ENCODE measurements at regions not wholly inside any gene's neighbourhood (a gene's known extent, or its start where the extent isn't known, plus 50 kb on each side); places are given as distances from the start of the nearest gene placed in this dataset.
"Not testable (repeated sequence)": the region's sequence is repeated elsewhere in the genome, so short reads cannot be mapped to it uniquely, and the experiment has no call there.

DNA sequence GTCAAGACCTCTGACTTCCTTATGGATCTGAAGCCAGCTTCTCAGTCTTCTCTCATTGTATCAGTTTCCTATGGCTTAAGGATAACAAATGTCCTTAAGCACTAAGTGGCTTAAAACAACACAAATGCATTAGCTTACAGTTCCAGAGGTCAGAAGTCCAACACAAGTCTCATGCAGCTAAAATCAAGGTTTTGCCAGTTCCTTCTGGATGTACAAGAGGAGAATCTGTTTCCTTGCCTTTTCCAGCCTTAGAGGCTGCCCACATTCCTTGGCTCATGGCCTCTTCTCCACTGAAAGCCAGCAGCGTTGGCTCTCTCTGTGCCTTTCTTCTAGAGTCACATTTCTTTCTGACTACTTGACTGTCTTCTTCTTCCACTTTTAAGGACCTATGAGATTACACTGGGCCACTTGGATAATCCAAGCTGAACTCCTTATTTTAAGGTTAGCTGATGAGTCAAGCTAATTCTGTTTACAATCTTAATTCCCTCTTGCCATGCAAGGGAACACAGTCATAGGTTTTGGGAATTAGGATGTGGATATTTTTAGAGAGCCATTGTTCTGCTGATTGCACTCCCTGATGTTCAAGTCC lies 179.0 kb downstream of the BCAS1 start:
- DNase-seq (ENCODE audit: low read depth in 3 of 3, low spot score in 2 of 3), result no peak

DNA sequence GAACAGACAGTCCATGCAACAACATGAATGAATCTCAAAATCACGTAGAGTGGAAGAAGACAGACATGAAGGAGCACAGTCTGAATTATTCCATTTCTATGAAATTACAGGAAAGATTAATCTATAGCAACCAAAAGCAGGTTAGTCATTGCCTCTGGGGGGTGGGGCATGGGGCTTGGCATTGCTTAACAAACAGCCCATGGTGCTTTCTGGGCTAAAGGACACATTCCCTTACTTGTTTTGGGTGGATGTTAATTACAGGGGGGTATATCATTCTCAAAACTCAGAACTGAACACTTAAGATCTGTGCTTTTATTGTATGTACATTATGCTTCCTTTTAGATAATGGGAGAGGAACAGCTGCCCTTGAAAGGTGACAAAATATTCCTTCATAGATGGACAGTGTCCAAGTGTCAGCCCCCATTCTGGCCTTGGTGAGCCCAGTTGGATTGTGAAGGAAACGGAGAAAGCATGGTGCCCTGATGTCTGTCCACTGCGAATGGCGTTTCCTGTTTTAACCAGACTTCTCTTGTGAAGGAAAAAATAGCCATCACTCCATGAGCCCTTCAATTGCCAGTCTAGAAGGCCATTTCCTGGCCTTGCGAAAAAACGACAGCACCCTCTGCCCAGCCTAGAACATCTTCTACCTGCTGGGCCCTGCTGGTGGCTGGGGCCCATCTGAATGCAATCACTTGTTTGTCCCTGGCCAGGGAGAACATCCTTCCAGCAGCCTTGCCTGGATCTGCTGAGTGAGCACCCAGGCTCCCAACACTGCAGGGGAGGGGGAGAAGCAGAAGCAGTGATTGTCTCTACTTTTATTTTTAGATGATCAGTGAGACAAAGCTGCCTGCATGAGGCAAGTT lies 179.7 kb downstream of the BCAS1 start:
- DNase-seq (ENCODE audit: low read depth in 3 of 3, low spot score in 2 of 3), result no peak

DNA sequence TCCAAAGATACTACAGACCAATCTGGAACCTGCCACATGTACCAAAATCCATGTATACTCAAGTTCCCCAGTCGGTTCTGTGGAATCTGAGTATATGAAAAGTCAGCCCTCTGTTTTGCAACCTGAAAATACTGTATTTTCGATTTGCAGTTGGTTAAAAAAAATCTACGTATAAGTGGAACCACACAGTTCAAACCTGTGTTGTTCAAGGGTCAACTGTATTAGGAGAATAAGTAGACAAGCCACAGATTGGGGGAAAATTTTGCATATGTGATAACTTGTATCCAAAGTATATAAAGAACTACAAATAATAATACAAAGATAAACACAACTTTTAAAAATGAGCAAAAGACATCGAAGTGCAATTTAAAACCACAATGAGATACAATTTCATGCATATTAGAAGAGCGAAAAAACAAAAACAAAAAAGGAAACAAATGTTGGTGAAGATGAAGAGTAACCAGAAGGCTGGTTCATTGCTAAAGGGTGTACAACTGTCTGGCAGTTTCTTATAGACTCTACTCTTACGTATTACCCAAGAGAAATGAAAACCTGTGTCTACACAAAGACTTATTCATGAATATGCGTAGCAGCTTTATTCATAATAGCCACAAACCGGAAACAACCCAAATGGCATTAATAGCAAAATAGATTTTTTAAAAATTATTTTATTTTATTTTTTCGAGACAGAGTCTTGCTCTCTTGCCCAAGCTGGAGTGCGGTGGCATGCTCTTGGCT lies 180.8 kb downstream of the BCAS1 start:
- DNase-seq (ENCODE audit: low read depth in 3 of 3, low spot score in 2 of 3), result no peak

DNA sequence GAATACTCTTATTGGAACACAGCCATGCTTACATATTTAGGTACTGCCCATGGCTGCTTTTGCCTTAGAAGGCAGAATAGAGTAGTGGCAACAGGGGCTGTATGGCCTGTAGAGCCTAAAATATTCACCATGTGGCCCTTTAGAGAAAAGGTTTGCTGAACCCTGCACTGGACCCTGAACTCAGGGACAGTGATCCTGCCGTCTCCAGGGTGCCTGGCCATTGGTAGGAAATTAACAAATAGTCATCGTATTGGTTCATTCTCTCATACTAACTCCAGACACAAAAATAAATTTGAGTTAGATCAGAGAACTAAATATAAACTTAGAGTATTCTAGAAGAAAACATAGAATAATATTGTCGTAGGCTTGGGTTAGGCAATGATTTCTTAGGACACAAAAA lies 181.4 kb downstream of the BCAS1 start:
- no peak for DNase-seq (ENCODE audit: low read depth in 3 of 3, low spot score in 2 of 3)

DNA sequence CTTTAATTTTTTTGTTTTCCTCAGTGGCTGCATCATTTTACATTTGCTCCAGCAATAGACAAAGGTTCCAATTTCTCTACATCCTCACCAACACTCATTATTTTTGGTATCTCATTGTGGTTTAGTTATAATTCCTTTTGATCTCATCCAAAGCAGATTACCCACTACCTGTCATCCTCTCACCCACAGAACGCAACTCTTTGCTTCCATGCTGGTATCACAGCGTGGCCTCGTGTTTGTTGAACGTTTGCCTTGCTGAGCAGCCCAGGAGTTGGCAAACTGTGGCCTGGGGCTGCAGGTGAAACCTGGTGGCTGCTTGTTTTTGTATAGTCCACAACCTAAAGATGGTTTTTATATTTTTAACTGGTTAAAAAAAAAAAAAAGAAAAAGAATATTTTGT lies 181.9 kb downstream of the BCAS1 start:
- no peak for DNase-seq (ENCODE audit: low read depth in 3 of 3, low spot score in 2 of 3)

DNA sequence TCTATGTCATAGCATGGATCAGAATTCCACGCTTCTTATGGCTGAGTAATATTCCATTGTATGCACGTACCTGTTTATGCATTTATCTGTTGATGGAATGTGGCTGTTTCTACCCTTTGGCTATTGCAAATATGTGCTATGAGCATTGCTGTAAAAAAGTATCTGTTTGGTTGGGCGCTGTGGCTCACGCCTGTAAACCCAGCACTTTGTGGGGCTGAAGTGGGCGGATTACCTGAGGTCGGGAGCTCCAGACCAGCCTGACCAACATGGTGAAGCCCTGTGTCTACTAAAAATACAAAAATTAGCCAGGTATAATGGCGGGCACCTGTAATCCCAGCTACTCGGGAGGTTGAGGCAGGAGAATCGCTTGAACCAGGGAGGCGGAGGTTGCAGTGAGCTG lies 182.4 kb downstream of the BCAS1 start:
- no peak for DNase-seq (ENCODE audit: low read depth in 3 of 3, low spot score in 2 of 3)

DNA sequence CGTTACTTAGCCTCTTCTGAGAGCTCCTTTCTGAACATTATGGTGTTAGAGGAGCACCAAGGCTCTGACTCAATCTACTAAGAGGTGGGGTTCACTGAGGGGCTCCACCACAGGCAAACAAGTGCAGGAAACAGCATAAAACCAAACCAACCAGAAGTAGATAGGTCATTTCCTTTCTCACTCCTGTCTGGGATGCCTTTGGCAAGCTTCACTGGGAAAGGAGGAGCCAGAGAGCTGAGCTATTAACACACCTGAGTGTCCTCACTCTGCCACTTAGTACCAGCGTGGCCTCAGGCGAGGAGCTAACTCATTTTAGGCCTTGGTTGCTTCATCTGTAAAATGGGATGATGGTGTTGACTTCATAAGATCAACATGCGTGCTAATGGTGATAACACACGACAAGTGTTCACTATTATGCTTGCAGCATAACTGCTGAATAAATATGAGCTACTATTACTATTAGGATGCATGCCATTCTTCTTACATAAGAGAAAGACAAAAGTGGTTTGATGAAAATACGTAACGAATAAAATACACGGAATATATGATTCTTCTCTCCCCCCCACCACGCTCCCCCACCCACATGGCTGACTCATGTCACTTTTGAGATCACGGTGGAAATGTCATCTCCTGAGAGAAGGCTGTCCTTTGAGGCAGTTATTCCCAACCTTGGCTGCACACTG lies 185.4 kb downstream of the BCAS1 start:
- no peak for DNase-seq (ENCODE audit: low read depth in 3 of 3, low spot score in 2 of 3)

DNA sequence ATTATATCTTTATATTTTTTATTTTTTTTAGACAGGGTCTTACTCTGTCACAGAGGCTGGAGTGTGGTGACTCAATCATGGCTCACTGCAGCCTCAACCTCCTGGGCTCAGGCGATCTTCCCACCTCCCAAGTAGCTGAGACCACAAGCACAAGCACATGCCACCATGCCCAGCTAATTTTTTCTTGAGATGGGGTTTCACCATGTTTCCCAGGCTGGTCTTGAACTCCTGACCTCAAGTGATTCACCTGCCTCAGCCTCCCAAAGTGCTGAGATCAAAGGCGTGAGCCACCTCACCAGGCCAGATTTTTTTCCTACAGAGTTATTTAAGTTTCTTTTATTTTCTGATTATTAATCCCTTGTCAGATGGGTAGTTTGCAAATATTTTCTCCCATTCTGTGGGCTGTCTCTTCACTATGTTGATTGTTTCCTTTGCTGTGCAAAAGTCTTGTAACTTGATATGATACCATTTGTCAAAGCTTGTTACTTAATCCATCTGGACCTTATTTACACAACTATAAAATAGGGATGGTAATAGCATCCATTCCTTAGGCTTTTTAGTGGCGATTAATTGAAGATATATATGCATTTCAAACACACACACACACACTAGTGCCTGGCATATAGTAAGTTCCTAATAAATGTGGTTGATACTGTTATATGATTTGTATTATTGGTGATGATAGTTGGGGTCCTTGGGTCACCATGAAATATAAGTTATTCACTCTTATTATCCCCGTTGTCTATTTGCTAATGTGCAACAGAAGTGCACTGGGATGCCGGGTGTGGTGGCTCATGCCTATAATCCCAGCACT lies 187.1 kb downstream of the BCAS1 start:
- no peak for DNase-seq (ENCODE audit: low read depth in 3 of 3, low spot score in 2 of 3)

DNA sequence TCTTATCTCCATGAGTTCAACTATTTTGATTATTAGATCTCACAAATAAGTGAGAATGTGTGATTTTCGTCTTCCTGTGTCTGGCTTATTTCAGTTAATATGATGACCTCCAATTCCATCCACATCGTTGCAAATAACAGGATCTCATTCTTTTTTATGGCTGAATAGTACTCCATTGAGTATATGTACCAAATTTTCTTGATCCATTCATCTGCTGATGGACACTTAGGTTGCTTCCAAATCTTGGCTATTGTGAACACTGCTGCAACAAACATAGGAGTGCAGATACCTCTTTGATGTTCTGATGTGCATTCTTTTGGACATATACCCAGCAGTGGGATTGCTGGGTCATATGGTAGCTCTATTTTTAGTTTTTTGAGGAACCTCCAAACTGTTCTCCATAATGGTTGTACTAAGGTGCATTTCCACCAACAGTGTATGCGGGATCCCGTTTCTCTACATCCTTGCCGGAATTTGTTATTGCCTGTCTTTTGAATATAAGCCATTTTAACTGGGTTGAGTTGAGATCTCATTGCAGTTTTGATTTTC lies 187.9 kb downstream of the BCAS1 start:
- not testable (repeated sequence) for DNase-seq (ENCODE audit: low read depth in 3 of 3, low spot score in 2 of 3)

DNA sequence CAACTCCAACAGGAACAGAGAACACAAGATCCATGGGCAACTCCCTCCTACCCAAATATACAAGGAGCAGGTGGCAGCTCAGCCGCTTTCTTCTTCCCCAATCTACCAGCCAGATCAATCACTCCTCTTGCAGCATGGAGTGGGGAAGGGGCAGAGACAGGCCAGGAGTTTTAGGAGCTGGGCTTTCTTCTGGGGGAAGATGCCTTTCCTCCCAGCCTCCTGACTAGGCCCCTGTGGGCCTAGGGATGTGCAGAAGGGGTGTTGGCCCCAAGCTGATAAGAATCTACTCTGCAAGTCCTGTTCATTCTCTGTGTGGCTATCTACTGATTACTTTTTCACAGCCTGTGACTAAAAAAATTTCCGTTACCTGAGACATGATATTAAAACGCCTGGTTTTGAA lies 189.0 kb downstream of the BCAS1 start:
- no peak for DNase-seq (ENCODE audit: low read depth in 3 of 3, low spot score in 2 of 3)

DNA sequence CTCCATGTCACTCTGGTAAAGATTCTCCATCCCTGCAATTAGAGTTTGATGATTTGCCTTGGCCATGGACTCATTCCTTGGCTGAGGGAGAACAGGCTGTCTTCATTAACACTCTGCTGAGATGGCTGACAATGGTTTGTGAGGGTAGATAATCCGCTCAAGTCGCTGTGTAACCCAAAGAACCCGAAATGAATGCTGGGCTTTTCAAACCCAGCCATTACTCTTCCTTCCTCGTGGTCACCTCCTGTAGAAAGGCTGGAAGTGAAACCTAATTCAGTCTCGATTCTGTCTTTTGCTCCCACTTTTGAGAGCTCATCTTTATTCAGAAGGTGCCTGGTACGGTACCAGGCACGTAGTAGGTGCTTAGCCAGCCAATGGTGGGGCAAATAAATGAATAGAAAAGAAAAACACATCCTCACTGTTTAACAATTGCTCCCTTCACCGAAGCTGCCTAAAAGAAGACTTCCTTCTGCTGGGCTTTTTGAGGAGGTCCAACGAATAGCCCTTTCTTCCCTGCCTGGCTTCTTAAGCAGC lies 190.2 kb downstream of the BCAS1 start:
- DNase-seq (ENCODE audit: low read depth in 3 of 3, low spot score in 2 of 3), result no peak

DNA sequence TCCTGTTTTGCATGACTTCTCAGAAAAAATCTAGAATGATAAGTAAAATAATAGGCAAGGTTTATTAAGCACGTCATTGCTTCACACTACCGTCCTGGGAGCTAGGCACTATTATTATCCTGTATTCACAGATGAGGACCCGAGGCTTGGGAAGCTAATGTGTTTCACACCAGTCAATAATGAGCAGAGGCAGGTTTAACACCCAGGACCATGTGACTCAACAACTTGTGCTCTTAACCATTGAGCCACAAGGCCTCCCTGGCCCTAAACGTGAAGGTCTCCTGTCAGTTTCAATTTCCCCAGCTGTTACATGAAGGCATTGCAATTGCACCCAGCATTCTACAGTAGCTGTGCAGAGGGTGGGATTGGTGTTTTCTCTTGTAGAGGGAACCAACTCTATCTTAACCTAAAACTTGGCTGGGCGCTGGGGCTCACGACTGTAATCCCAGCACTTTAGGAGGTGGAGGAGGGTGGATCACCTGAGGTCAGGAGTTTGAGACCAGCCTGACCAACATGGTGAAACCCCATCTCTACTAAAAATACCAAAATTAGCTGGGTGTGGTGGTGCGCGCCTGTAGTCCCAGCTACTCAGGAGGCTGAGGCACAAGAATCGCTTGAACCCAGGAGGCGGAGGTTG lies 191.2 kb downstream of the BCAS1 start:
- no peak for DNase-seq (ENCODE audit: low read depth in 3 of 3, low spot score in 2 of 3)

DNA sequence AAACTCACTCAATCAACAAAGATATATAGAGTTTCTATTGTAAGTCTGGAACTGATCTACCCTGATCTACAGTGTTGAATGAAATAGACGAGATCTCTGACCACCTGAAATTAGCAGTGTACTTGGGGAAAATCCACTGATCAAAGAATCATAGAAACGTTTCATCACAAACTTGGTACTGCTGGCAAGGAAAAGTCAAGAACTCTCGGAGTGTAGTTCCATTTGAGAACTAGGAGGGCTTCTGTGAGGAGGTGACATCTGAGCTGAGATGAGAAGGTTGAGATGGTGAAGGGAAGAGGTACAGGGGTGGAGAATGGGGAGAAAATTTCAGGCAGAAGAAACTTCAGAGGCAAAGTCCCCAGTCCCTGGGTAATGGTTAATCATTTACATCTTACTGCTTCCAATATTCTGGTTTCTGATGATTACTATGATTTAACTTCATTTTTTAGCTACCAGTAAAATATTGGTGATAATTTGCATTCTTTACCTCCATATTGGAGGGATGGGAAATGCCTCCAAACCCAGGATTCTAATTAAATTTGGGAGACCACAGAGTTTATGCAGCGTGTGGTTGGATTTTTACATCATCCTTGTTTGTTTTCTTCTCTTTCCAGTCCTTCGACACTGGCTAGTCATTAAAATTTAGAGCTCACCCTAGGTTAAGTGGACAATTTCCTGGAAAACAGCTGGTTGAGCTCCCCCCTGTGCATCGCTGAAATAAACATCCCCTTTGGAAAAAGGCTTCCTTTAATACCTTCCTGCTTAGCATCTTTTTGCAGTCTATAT lies 191.9 kb downstream of the BCAS1 start:
- DNase-seq (ENCODE audit: low read depth in 3 of 3, low spot score in 2 of 3), result no peak

DNA sequence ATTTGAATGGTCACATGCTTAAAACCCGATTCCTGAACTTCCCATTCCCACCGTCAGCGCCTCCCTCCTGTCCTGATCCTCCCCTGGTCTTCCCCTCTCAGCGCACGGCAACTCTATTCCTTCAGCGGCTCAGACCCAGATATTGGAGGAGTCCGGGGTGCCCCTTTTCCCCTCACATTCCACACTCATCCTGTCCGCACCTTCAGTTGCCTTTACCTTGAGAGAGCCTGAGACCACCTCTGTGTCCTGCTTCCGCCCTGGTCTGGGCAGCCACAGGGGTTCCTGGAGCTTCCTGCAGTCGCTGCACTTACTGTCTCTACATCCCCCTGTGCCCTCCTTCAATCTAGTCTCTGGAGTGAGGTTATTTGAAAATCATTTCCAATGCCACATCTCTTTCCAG lies 193.4 kb downstream of the BCAS1 start:
- DNase-seq (ENCODE audit: low read depth in 3 of 3, low spot score in 2 of 3), result no peak

DNA sequence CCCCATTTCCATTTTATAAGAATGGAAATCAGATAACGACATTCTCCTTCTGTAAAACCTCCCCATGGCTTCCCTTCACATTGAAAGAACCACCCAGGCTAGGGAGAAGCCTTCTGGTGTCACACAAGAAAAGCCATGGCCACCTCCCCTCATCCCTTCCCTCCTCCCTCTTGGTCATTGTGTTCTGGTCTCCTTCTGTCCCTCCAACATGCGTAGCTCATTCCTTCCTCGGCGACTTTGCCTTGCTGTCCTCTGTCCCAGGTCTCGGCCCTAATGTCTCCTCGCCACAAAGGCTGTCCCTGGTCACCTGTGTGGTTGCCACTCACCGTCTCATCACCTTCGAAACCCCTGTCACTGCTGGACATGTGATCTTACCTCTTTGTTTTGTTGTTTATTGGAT lies 193.9 kb downstream of the BCAS1 start:
- DNase-seq (ENCODE audit: low read depth in 3 of 3, low spot score in 2 of 3), result no peak

DNA sequence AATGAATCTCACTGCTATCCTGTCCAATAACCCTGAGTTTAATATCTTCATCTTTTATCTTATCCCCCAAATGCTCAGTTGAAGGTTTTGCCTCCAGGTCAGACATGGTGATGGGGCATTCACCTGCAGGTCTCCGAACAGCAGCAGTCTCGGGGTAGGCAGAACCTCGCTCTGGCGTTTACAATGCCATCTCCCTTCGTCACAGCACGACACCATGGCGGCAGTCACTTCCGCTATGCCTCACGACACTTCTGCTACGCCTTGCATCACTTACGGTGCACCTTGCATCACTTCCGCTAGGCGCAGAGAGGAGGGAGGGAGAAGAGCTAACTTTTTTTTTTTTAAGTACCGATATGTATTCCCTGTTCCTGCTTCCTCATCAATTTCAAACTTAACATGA lies 194.9 kb downstream of the BCAS1 start:
- no peak for DNase-seq (ENCODE audit: low read depth in 3 of 3, low spot score in 2 of 3)

DNA sequence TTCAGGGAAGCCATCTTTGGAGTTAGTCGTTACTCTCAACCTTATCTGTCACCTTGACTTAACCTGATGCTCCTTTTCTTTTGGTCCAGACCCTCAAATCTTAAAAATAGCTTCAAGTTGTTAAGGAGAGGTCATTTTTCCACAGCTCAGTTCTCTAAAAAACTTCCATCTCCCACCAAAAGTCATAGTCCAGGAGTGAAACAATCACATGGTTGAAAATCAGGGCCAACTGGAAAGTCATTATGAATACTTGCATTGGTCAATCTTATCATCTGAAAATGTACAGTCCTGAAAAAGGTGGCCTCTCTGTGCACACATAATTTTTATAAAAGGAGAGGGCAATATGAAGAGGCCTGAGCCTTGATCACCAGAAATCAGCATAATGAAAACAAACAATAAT lies 195.7 kb downstream of the BCAS1 start:
- no peak for DNase-seq (ENCODE audit: low read depth in 3 of 3, low spot score in 2 of 3)

DNA sequence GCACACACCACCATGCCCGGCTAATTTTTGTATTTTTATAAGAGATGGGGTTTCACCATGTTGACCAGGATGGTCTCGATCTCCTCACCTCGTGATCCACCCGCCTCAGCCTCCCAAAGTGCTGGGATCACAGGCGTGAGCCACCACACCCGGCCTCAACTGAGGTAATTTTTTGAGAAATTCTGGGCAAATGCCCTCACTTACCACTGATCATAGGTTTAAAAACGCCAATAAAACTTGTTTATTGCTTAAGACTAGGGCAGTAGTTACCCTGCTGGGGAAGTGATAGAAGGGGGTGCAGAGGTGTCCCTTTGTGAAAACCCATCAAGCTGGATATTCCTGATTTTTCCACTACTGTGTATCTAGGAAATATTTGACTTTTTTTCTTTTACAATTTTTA lies 196.3 kb downstream of the BCAS1 start:
- DNase-seq (ENCODE audit: low read depth in 3 of 3, low spot score in 2 of 3), result no peak

DNA sequence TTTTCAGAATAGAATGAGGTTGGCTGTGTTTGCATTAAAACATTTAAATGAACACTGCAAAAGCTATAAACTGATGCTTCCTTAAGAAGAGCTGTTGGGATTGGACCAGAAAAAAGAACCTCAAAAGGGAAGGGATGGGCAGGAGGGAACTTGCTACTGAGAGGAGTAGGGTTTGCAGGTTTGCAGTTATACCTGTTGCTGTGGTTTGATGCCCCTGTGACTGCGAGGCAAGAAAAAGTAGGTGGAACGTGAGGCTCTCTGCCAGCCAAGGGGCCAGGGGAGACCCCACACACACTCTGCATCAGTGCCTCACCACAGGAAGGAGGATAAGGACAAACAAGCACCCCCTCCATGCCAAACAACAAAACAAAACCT lies 197.2 kb downstream of the BCAS1 start:
- no peak for DNase-seq (ENCODE audit: low read depth in 3 of 3, low spot score in 2 of 3)
